K562 (cell line): ENCODE measurements at regions not wholly inside any gene's neighbourhood (a gene's known extent, or its start where the extent isn't known, plus 50 kb on each side); places are given as distances from the start of the nearest gene placed in this dataset.

ENCODE experiments used
- ATAC-seq: fragments of 200-7000 bp; cut with Tn5 transposase; 3 replicates; pipeline ENCODE4 v1.9.1; 2020; ENCODE audit warnings: moderate library complexity
- BruUV-seq: library from RNA; stranded (reverse); fragments of 400-500 nt; replicated peaks from 2 replicates; lab custom pipeline; 2021; lab: Mats Ljungman, UMichigan
- CTCF ChIA-PET: fragments of 300-600 bp; formaldehyde crosslinking; extraction: SDS; loops from one replicate; lab custom pipeline; 2021; ENCODE audit warnings: low intra/inter-chr PET ratio; lab: Yijun Ruan, JAX
- POLR2A ChIA-PET: fragments of 300-600, 350-650 bp; sonication (Branson Sonifier 250); formaldehyde crosslinking; extraction: SDS; loops from one replicate; lab custom pipeline; 2021; ENCODE audit warnings: antibody characterized with exemption, inconsistent platforms; lab: Yijun Ruan, JAX
- DNase-seq, 4 experiments: peaks; one replicate each; pipeline versions ENCODE4 v3.0.0 to v3.0.0-alpha.2; 2011 to 2018; ENCODE audit warnings: low spot score in 3 of 4, mixed read lengths in 3 of 4; ENCODE audit errors: extremely low read depth in 1 of 4
- FAIRE-seq: peaks from 2 replicates; lab custom pipeline; 2011; peaks lifted over from hg19 to GRCh38; lab: Jason Lieb, UNC
- H2AFZ ChIP-seq: 2 replicates; pipeline ENCODE4 v1.6.0; 2011; ENCODE audit warnings: low read depth, low read length, control low read depth, inconsistent platforms
- H3K27ac ChIP-seq: fragments of 200-600 bp; 3 replicates; pipeline ENCODE4 v1.8.0; 2011; ENCODE audit warnings: low read depth, mild to moderate bottlenecking, control low read depth, inconsistent platforms, low read length, moderate library complexity, mixed read lengths; ENCODE audit errors: extremely low read depth
- H3K27me3 ChIP-seq, 2 experiments: fragments of 300-600 bp in 1 of 2; 2 replicates in 1 of 2; 3 replicates in 1 of 2; pipeline versions ENCODE4 v1.6.0 to v1.8.0; 2011; ENCODE audit warnings: inconsistent platforms in 2 of 2, low read length in 2 of 2, mild to moderate bottlenecking in 1 of 2, mixed read lengths in 1 of 2, moderate library complexity in 1 of 2; ENCODE audit not compliant: control insufficient read depth in 2 of 2, insufficient read depth in 2 of 2
- H3K36me3 ChIP-seq: fragments of 300-600 bp; 3 replicates; pipeline ENCODE4 v1.8.0; 2011; ENCODE audit warnings: mild to moderate bottlenecking, low read length, inconsistent platforms; ENCODE audit not compliant: control insufficient read depth, insufficient read depth
- H3K4me1 ChIP-seq, 2 experiments: fragments of 200-600 bp in 1 of 2; replicated peaks in 1 of 2; 2 replicates in 1 of 2; 3 replicates in 1 of 2; pipeline versions ENCODE4 v1.5.1 to v1.8.0; 2011; ENCODE audit warnings: inconsistent platforms in 2 of 2, low read length in 2 of 2, mild to moderate bottlenecking in 1 of 2, mixed read lengths in 1 of 2, moderate library complexity in 1 of 2; ENCODE audit not compliant: control insufficient read depth in 2 of 2, insufficient read depth in 2 of 2
- H3K4me2 ChIP-seq: 2 replicates; pipeline ENCODE4 v1.6.1; 2011; ENCODE audit warnings: low read length, control low read depth, inconsistent platforms, mixed read lengths; ENCODE audit not compliant: insufficient read depth
- H3K4me3 ChIP-seq: fragments of 200-600 bp; sonication (generic), shearing (Covaris generic); 2 replicates; pipeline ENCODE4 v1.5.1; 2016; ENCODE audit warnings: control low read depth, inconsistent platforms
- H3K79me2 ChIP-seq: fragments of 200-600 bp; 3 replicates; pipeline ENCODE4 v1.8.0; 2011; ENCODE audit warnings: low read length, inconsistent platforms; ENCODE audit not compliant: control insufficient read depth, insufficient read depth
- H3K9ac ChIP-seq, 2 experiments: 2 replicates each; pipeline versions ENCODE4 v1.6.0 to v1.6.1; 2011; ENCODE audit warnings: low read depth in 2 of 2, low read length in 2 of 2, control low read depth in 1 of 2, inconsistent platforms in 1 of 2, mild to moderate bottlenecking in 1 of 2, mixed read lengths in 1 of 2; ENCODE audit not compliant: insufficient read depth in 1 of 2
- H3K9me1 ChIP-seq: one replicate; pipeline ENCODE4 v1.6.0; 2011; ENCODE audit warnings: inconsistent platforms, mild to moderate bottlenecking, low read length, moderate library complexity; ENCODE audit not compliant: control insufficient read depth, insufficient read depth
- H3K9me3 ChIP-seq: replicated peaks from 2 replicates; pipeline ENCODE4 v1.5.1; 2011; ENCODE audit warnings: low read depth, low read length, inconsistent platforms; ENCODE audit not compliant: control insufficient read depth, insufficient read depth
- H4K20me1 ChIP-seq: replicated peaks from 2 replicates; pipeline ENCODE4 v1.6.1; 2011; ENCODE audit warnings: low read length, inconsistent platforms, mixed read lengths; ENCODE audit not compliant: control insufficient read depth, insufficient read depth
- CBX1 ChIP-seq: sonication (generic); IDR thresholded peaks from 2 replicates; pipeline ENCODE4 v1.6.1; 2016; ENCODE audit warnings: antibody characterized with exemption, low read depth, mild to moderate bottlenecking
- E2F4 ChIP-seq: sonication (generic); formaldehyde crosslinking; IDR thresholded peaks from 2 replicates; pipeline ENCODE4 v1.8.0; 2022; ENCODE audit warnings: mild to moderate bottlenecking, low read depth, missing genetic modification reagents
- E2F6 ChIP-seq, 2 experiments: IDR thresholded peaks; 2 replicates each; pipeline ENCODE4 v1.6.1; 2011; ENCODE audit warnings: borderline replicate concordance in 1 of 2, control low read depth in 1 of 2, low read depth in 1 of 2, low read length in 1 of 2, mild to moderate bottlenecking in 1 of 2, mixed read lengths in 1 of 2, moderate library complexity in 1 of 2; ENCODE audit not compliant: insufficient read depth in 1 of 2, insufficient read length in 1 of 2, poor library complexity in 1 of 2, severe bottlenecking in 1 of 2; ENCODE audit errors: extremely low read depth in 1 of 2
- ETS2 ChIP-seq: IDR thresholded peaks from 2 replicates; pipeline ENCODE4 v1.6.1; 2016; ENCODE audit warnings: borderline replicate concordance, missing genetic modification characterization, mild to moderate bottlenecking, moderate library complexity, missing compliant biosample characterization; ENCODE audit not compliant: poor library complexity, severe bottlenecking
- FIP1L1 ChIP-seq: fragments of 200-400 bp; formaldehyde crosslinking; IDR thresholded peaks from 2 replicates; pipeline ENCODE4 v1.6.1; 2018; ENCODE audit warnings: mild to moderate bottlenecking, low read depth, low read length; ENCODE audit not compliant: poor library complexity, severe bottlenecking
- HDAC2 ChIP-seq: fragments of 450-650 bp; IDR thresholded peaks from 2 replicates; pipeline ENCODE4 v1.6.1; 2016; ENCODE audit warnings: mild to moderate bottlenecking
- LARP7 ChIP-seq: fragments of 450-650 bp; IDR thresholded peaks from 2 replicates; pipeline ENCODE4 v1.6.1; 2016
- MLLT1 ChIP-seq, 2 experiments: fragments of 450-650 bp; IDR thresholded peaks; 2 replicates each; pipeline ENCODE4 v1.6.1; 2016
- NCOA2 ChIP-seq, 2 experiments: fragments of 450-650 bp; IDR thresholded peaks; 2 replicates each; pipeline ENCODE4 v1.6.1; 2018; ENCODE audit warnings: mild to moderate bottlenecking in 2 of 2, moderate library complexity in 1 of 2; ENCODE audit not compliant: partially characterized antibody in 2 of 2
- NFYB ChIP-seq: IDR thresholded peaks from 2 replicates; pipeline ENCODE4 v1.6.1; 2011; ENCODE audit warnings: mild to moderate bottlenecking, moderate library complexity; ENCODE audit not compliant: insufficient read length; ENCODE audit errors: extremely low read depth
- RREB1 ChIP-seq: fragments of 250-450 bp; sonication (Bioruptor Pico); IDR thresholded peaks from 2 replicates; pipeline ENCODE4 v1.4.0; 2020
- TEAD4 ChIP-seq, 2 experiments: sonication (generic) in 1 of 2; formaldehyde crosslinking in 1 of 2; IDR thresholded peaks; 2 replicates each; pipeline versions ENCODE4 v1.6.1 to v1.8.0; 2012 to 2022; ENCODE audit warnings: borderline replicate concordance in 1 of 2, inconsistent platforms in 1 of 2, low read length in 1 of 2, mild to moderate bottlenecking in 1 of 2, missing genetic modification reagents in 1 of 2
- ZFPM2 ChIP-seq: fragments of 250-450 bp; sonication (Bioruptor Pico); IDR thresholded peaks from 2 replicates; pipeline ENCODE4 v1.5.1; 2022; ENCODE audit warnings: mild to moderate bottlenecking
- WGBS: fragments of 100-300 bp; shearing (Covaris generic); methylation state at CpG from one replicate; pipeline ENCODE4 v1.1.6; 2016; ENCODE audit warnings: low coverage, mixed read lengths; ENCODE audit not compliant: insufficient coverage; ENCODE audit errors: missing lambda C conversion rate; 5-methylcytosine and 5-hydroxymethylcytosine counted together
- in situ Hi-C: fragments of 300-500 bp; cut with MboI; formaldehyde crosslinking; loops from 4 replicates; pipeline ENCODE4 v1.15.0; 2018; ENCODE audit warnings: inconsistent platforms, mixed read lengths
- intact Hi-C: fragments of 100-400 bp; cut with micrococcal nuclease; formaldehyde crosslinking; loops from 2 replicates; pipeline ENCODE4 v1.14.2; 2022

GRCh38 chr16:25613931-25614330 lies 77.8 kb upstream of the HS3ST4 start:
- no peak overlapping the region for H3K27ac ChIP-seq
- no peak overlapping the region for H2AFZ ChIP-seq
- 2% methylated on average over 5 of the region's 5 CpGs for WGBS
- H3K4me1 ChIP-seq, result no peaks in the 10 kb centered on the region
- no peak overlapping the region for H3K4me2 ChIP-seq
- H3K4me3 ChIP-seq, result no peak overlapping the region
- ChIA-PET POLR2A (no interaction called here), CTCF (no interaction called here)
- in situ Hi-C loops, result no loop called here
- H3K9me3 ChIP-seq, result no peaks in the 10 kb centered on the region
- H4K20me1 ChIP-seq, result no peaks in the 10 kb centered on the region
- no peaks in the 10 kb centered on the region for H3K9me1 ChIP-seq
- H3K9ac ChIP-seq, result no peak overlapping the region
- intact Hi-C loops, result no loop called here
- ATAC-seq (no peak), FAIRE-seq (no peak), DNase-seq (no peak)
- H3K36me3 ChIP-seq, result no peaks in the 10 kb centered on the region
- no peaks in the 10 kb centered on the region for H3K27me3 ChIP-seq
- H3K79me2 ChIP-seq, result no peaks in the 10 kb centered on the region
- no TSS peak for BruUV-seq
- TF ChIP-seq LARP7 (no peak), HDAC2 (no peak), NCOA2 (IDR thresholded peaks at IDR 0.05; ENCODE audit: partially characterized antibody in 2 of 2) (no peak), E2F6 (IDR thresholded peaks at IDR 0.05; ENCODE audit: borderline replicate concordance in 1 of 2, extremely low read depth in 1 of 2, insufficient read depth in 1 of 2, insufficient read length in 1 of 2, low read depth in 1 of 2, low read length in 1 of 2, poor library complexity in 1 of 2, severe bottlenecking in 1 of 2) (no peak), TEAD4 (IDR thresholded peaks at IDR 0.05; ENCODE audit: low read length) (no peak), TEAD4 (CRISPR knock-in tag; IDR thresholded peaks at IDR 0.05; ENCODE audit: borderline replicate concordance) (no peak), ETS2 (tag) (no peak), ZFPM2 (CRISPR knock-in tag) (no peak), FIP1L1 (no peak), MLLT1 (IDR thresholded peaks at IDR 0.05) (no peak), E2F4 (CRISPR knock-in tag) (no peak), NFYB (no peak), CBX1 (no peak), RREB1 (CRISPR knock-in tag) (no peak)
